Smooth muscle cell (in vitro differentiated cells): ENCODE measurements at regions not wholly inside any gene's neighbourhood (a gene's known extent, or its start where the extent isn't known, plus 50 kb on each side); places are given as distances from the start of the nearest gene placed in this dataset.

Experiments
- DNase-seq: peaks from one replicate; lab custom pipeline; 2025; ENCODE audit not compliant: unreplicated experiment; lab: John Stamatoyannopoulos, UW
- H2AFZ ChIP-seq: fragments of 200-600 bp; sonication (generic); 2 replicates; pipeline ENCODE4 v1.6.0; 2016; ENCODE audit warnings: antibody characterized with exemption, low read depth, mild to moderate bottlenecking
- H3F3A ChIP-seq: fragments of 200-600 bp; sonication (generic); 2 replicates; pipeline ENCODE4 v1.6.0; 2017; ENCODE audit warnings: antibody characterized with exemption, low read depth
- H3K27ac ChIP-seq: fragments of 200-600 bp; sonication (generic); 2 replicates; pipeline ENCODE4 v1.5.1; 2016; ENCODE audit warnings: low read depth, mild to moderate bottlenecking
- H3K27me3 ChIP-seq: fragments of 200-600 bp; sonication (generic); 2 replicates; pipeline ENCODE4 v1.6.1; 2016; ENCODE audit warnings: low read depth, mild to moderate bottlenecking
- H3K36me3 ChIP-seq: fragments of 200-600 bp; sonication (generic); 2 replicates; pipeline ENCODE4 v1.5.1; 2016; ENCODE audit warnings: low read depth
- H3K4me1 ChIP-seq: fragments of 200-600 bp; sonication (generic); 2 replicates; pipeline ENCODE4 v1.5.1; 2016; ENCODE audit warnings: low read depth
- H3K4me2 ChIP-seq: fragments of 200-600 bp; sonication (generic); 2 replicates; pipeline ENCODE4 v1.6.0; 2016; ENCODE audit warnings: mild to moderate bottlenecking
- H3K4me3 ChIP-seq: fragments of 200-600 bp; sonication (generic); 2 replicates; pipeline ENCODE4 v1.5.1; 2016; ENCODE audit warnings: mild to moderate bottlenecking
- H3K79me2 ChIP-seq: fragments of 200-600 bp; sonication (generic); 2 replicates; pipeline ENCODE4 v1.6.0; 2016; ENCODE audit warnings: low read depth, mild to moderate bottlenecking
- H3K9ac ChIP-seq: fragments of 200-600 bp; sonication (generic); 2 replicates; pipeline ENCODE4 v1.6.0; 2016; ENCODE audit warnings: low read depth
- H3K9me3 ChIP-seq: fragments of 200-600 bp; sonication (generic); replicated peaks from 2 replicates; pipeline ENCODE4 v1.5.1; 2016; ENCODE audit warnings: low read depth
- H4K20me1 ChIP-seq: fragments of 200-600 bp; sonication (generic); 2 replicates; pipeline ENCODE4 v1.6.0; 2016; ENCODE audit warnings: low read depth
- CTCF ChIP-seq: fragments of 200-600 bp; sonication (generic); IDR thresholded peaks from 2 replicates; pipeline ENCODE4 v1.5.1; 2017; ENCODE audit warnings: borderline replicate concordance, mild to moderate bottlenecking, antibody characterized with exemption; ENCODE audit not compliant: insufficient read depth, poor library complexity, severe bottlenecking
- WGBS: methylation state at CpG from one replicate; pipeline ENCODE4 v1.1.7; 2016; ENCODE audit warnings: low lambda C conversion rate; 5-methylcytosine and 5-hydroxymethylcytosine counted together

GRCh38 chr17:70603226-70603625, 433.9 kb downstream of the KCNJ2 start:
- Histone ChIP-seq H3K27ac (no peak overlapping the region), H3K79me2 (no peaks in the 10 kb centered on the region), H3K36me3 (no peaks in the 10 kb centered on the region), H2AFZ (no peak overlapping the region), H3F3A (no peaks in the 10 kb centered on the region), H3K4me2 (no peak overlapping the region), H3K27me3 (no peaks in the 10 kb centered on the region), H3K9me3 (no peaks in the 10 kb centered on the region), H3K4me1 (no peaks in the 10 kb centered on the region), H3K9ac (no peak overlapping the region), H4K20me1 (no peaks in the 10 kb centered on the region), H3K4me3 (no peak overlapping the region)
- TF ChIP-seq CTCF, result no peak
- 94% methylated on average over 4 of the region's 4 CpGs for WGBS
- no peak for DNase-seq

DNA sequence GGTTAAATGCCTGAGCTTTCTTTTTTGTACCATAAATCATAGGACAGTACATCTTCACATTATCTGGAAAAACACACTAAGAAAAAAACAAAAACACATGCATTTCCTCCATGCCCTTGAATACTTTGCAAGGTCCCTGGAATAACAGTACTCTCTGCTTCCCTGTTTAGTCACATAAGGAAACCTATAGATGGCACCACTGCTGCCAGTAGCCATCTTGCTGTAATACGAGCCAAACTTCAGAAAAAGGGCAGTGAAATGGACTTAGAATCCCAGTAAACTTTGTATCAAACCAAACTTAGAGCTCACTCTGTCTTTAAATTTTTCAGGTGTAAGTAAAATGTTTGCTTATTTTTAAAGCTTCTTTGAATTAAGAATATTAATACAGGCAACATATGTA, 435.5 kb downstream of the KCNJ2 start:
- Histone ChIP-seq H3K27me3 (no peaks in the 10 kb centered on the region), H3K79me2 (no peaks in the 10 kb centered on the region), H3K27ac (no peak overlapping the region), H2AFZ (no peak overlapping the region), H3K4me2 (no peak overlapping the region), H3K4me3 (no peak overlapping the region), H3F3A (no peaks in the 10 kb centered on the region), H3K9ac (no peak overlapping the region), H3K4me1 (no peaks in the 10 kb centered on the region), H4K20me1 (no peaks in the 10 kb centered on the region), H3K36me3 (no peaks in the 10 kb centered on the region), H3K9me3 (no peaks in the 10 kb centered on the region)
- no peak for DNase-seq
- 53% methylated on average over 1 of the region's 1 CpG for WGBS
- TF ChIP-seq CTCF, result no peak

- no peak overlapping the region for H3K27ac ChIP-seq
- H3K79me2 ChIP-seq, result no peaks in the 10 kb centered on the region
- no peak overlapping the region for H2AFZ ChIP-seq
- no peaks in the 10 kb centered on the region for H3K36me3 ChIP-seq
- H3K9ac ChIP-seq, result no peak overlapping the region
- no peak for TF ChIP-seq CTCF
- H3K4me3 ChIP-seq, result no peak overlapping the region
- no peaks in the 10 kb centered on the region for H3K27me3 ChIP-seq
- no peaks in the 10 kb centered on the region for H3K4me1 ChIP-seq
- no peaks in the 10 kb centered on the region for H3F3A ChIP-seq
- no peak overlapping the region for H3K4me2 ChIP-seq
- WGBS, result 97% methylated on average over 2 of the region's 2 CpGs
- no peak for DNase-seq
- no peaks in the 10 kb centered on the region for H4K20me1 ChIP-seq
- no peaks in the 10 kb centered on the region for H3K9me3 ChIP-seq
Observed at GRCh38 chr17:70606086-70606485, 436.8 kb downstream of the KCNJ2 start.

DNA sequence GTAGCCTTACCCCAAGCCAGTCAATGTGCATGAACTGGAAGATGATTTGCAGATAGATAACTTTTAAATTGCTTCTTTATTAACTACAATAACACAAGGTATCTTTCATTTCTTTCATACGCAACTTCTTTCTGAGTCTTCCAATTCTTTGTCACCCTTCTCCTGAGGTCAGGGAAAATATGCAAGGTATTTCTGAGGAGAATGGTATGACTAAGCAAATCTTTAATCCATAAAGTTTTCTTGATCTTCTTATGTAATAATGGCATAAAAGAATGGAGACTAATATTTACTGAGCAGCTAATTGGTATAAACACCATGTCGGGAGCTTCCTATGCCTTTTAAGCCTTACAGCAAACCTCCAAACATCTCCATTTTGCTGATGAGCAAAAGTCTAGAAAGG, 438.9 kb downstream of the KCNJ2 start:
- no peak overlapping the region for H3K27ac ChIP-seq
- H3K9me3 ChIP-seq, result no peaks in the 10 kb centered on the region
- H3K4me2 ChIP-seq, result no peak overlapping the region
- H3K27me3 ChIP-seq, result no peaks in the 10 kb centered on the region
- H3K4me3 ChIP-seq, result no peak overlapping the region
- H3K4me1 ChIP-seq, result no peaks in the 10 kb centered on the region
- H3K9ac ChIP-seq, result no peak overlapping the region
- no peak overlapping the region for H2AFZ ChIP-seq
- no peak for TF ChIP-seq CTCF
- H3K36me3 ChIP-seq, result no peaks in the 10 kb centered on the region
- 90% methylated on average over 2 of the region's 2 CpGs for WGBS
- no peak for DNase-seq
- H4K20me1 ChIP-seq, result no peaks in the 10 kb centered on the region
- H3F3A ChIP-seq, result no peaks in the 10 kb centered on the region
- H3K79me2 ChIP-seq, result no peaks in the 10 kb centered on the region
